ENCODE measurements at regions not wholly inside any gene's neighbourhood (a gene's known extent, or its start where the extent isn't known, plus 50 kb on each side); places are given as distances from the start of the nearest gene placed in this dataset.

- ATAC-seq: no peak
Measured at GRCh38 chr17:34733333-34733732, 154.0 kb downstream of the TMEM132E start.

GRCh38 chr17:34730816-34731215 is 151.4 kb downstream of the TMEM132E start:
- no peak for ATAC-seq

- ATAC-seq: no peak
Measured at GRCh38 chr17:34728771-34729310, 149.5 kb downstream of the TMEM132E start.

DNA sequence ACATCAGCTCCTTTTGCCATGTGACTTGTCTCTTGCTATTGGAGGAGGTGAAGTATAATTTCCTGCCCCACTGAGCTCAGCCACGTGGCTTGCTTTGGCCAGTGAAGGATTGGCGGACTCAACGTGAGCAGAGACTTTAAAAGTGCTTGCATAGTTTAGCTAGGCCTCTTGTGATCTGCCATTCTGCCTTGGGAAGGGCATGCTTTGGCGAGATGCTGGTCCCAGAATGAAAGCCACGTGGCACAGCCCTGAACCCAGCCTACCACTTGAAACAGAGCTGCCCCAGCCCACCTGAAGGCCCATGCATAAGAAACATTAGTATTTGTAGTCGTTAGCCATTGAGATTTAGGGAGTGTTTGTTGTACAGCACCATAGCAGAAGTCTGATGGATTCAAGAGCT is 148.2 kb downstream of the TMEM132E start:
- no peak for ATAC-seq

- ATAC-seq: no peak
Measured at GRCh38 chr17:34726536-34727384, 147.4 kb downstream of the TMEM132E start.

DNA sequence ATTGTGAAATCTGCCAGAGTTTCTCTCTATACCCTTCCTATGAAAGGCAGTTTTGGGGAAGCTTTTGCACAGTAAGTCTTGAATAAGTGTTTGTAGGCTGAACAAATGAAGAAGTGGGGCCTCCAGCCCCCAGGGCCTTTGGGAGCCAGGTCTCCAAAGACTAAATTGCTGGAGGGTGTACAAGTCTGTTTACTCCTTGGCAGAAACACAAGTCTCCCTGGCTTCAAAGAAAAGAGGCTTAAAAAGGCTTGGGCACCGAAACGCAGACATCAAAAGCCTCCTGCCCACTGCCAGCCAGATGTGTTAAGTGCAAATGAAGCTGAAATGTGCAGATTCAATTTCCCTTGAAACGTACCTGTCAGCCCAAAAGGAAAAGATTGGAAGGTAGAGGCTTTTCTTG is 146.3 kb downstream of the TMEM132E start:
- ATAC-seq: no peak

- no peak for ATAC-seq
Measured at GRCh38 chr17:34725008-34725407, 145.6 kb downstream of the TMEM132E start.

GRCh38 chr17:34723875-34724274 is 144.5 kb downstream of the TMEM132E start:
- no peak for ATAC-seq

DNA sequence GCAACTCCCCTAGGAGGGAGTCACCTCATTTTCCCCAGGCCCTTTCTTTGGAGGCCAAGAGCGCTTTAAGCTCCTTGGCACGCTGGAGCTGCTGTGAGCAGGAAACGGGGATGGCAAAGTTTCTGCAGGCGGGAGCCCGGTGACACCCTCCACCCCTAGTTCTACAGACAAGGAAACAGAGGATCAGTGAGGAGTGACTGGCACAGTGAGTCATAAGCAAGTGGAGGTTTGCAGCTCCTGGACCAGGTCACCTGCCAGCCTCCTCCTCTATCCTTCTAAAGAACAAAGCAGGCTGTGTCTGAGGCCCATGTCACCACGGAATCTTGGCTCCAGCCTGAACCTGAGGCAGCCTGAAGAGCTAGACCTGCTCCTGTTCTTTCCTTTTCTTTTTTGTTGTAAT is 141.9 kb downstream of the TMEM132E start:
- no peak for ATAC-seq

DNA sequence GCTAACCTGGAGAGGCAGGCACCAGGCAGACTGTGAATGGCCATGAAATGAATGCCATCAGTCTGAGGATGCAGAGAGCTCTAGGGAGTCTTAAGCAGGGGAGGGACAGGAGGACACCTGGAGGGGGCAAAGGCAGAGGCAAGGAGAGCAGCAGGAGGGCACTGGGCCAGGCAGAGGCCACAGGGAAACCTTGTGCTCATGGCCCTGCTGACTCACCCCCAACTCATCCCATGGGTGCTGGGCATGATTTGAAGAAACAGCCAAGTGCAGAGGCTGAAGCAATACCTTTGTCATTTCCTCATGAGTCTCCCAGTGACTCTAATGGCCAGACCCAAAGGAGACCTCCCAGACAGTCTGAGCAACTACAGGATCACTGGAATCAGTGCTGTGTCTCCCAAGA is 141.4 kb downstream of the TMEM132E start:
- ATAC-seq: no peak

DNA sequence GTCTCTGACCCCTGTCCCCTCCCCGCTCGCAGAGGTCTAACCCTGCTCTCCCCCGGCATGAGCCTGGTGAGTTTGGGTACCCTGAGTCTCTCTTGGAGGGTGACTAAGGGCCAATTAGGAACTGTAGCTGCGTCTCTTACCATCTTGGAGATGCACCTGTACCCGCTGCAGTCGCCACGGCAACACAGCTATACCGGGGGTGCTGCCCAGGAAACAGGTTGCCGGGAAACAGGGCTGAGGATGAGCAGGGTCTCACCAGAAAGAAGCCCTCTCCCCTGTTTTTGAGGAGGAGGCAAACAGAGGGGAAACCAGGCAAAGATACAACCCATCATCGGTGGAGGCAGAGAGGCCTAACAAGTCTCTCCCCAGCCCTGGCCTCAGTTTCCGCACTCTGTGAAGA is 140.2 kb downstream of the TMEM132E start:
- no peak for ATAC-seq

DNA sequence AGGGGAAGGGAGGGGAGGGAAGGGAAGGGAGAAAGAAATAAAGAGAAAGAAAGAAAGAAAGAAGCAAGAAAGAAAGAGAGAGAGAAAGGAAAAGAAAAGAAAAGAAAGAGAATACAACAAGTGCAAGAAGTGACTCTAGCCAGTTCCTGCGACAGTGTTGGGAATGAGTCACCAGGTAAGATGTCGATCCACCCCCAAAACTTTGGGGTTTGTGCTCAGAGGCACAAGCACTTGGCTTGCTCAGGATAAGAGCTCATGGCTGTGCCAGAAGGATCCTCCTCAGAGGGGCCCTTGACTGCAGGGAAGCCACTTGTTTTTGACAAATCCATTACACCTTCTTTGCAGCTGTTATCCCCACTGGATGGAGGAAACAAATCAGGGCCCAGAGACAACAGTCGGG is 137.7 kb downstream of the TMEM132E start:
- no peak for ATAC-seq

DNA sequence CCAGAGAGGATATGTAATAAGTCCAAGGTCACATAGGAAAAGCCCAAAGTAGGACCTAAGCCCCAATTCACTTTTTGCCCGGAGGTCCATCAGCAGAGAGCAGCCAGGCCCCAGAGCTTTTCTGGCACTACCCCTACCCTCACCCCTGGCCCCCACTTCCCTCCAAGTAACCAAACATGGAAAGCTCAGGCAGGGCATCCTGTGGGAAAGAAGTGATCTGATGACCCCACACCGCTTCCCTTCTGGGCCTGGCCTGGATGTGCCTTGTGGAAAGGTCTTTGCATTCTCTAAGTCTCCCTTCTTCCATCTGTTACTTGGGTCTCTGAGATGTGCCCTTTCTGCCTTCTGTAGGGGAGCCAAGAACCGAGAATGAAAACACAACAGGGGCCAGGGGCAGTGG is 136.9 kb downstream of the TMEM132E start:
- no peak for ATAC-seq

DNA sequence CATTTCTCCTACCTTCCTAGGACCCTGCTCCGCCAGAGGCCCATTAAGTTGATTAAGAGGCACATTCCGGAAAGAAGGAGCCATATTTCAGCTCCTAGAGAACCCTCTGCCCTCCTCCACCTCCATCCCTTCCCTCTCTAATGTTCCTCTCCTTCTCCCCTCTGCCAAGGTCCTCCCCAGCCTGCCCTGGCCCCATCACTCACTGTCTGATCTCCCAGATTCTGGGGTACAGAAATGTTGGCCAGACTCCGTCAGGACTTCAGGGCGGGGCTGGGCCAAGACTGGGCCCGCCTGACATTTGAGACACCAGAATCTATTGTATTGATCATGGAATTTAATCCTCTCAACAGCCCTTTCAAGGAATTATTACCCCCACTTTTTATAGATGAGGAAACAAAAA is 136.1 kb downstream of the TMEM132E start:
- no peak for ATAC-seq

- no peak for ATAC-seq
Measured at GRCh38 chr17:34714475-34715410, 135.4 kb downstream of the TMEM132E start.

DNA sequence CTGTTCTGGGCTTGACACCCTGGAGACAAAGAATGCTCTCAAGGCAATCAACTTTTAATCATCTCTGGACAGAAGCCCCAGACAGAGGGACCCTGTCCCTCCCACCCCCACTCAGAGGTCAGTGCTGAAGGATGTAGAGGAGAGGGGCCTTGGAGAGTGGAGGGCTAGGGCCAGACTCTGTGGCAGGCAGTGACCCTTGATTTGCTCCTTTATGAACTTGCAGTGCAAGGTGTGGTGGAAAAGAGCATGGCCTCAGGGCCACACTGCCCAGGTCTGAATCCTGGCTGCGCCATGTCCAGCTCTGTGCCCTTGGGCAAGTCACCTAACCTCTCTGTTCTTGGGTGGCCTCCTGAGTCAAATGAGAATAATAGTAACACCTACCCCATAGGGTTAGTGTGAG is 134.3 kb downstream of the TMEM132E start:
- no peak for ATAC-seq

- no peak for ATAC-seq
Measured at GRCh38 chr17:34712481-34713195, 133.3 kb downstream of the TMEM132E start.

DNA sequence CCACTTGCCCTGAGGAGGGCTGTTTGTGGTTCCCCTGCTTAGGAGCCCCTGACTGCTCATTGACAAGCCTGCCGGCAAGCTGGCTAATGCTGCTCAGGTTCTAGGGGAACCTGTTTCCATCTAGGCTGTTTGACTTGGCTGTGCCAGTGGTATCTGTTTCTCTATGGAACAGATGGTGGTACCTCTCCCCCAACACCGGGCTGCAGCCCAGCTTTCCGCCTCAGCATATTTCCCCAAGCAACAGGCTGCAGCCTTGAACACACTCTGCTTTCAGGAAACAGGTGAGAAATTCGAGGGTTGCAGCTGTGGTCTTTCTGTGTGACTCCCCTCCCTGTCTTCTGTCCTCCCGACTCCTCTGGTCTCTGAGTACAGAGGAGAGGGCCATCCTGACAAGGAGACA is 132.3 kb downstream of the TMEM132E start:
- ATAC-seq: no peak

- no peak for ATAC-seq
Measured at GRCh38 chr17:34710226-34710625, 130.8 kb downstream of the TMEM132E start.

DNA sequence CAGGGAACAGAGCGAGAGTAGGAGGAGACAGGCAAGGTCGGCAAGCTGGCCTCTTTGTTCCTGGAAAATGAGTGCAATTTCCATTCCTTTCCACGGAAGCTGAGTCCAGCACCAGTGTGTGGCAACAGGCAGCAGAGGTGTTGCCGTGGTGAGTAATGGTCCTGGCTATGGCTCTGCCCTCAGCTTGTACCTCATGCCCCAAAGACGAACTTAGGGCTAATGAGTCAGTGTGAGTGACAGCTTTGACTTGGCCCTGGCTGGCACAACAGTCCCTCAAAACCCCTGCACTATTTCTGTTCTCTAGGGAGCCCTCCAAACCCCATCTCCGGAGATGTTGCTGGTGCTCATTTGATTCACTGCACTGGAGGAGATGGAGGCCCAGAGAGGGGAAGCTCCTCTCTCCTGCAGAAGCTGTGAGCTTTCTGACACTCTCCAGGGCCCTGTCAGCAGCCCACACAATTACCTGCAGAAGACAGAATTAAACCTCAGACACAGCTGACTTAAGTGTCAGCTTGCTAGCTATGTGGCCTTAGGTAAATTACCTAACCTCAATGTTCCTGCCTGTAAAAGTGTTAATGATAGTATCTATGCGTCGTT is 129.9 kb downstream of the TMEM132E start:
- ATAC-seq: no peak

DNA sequence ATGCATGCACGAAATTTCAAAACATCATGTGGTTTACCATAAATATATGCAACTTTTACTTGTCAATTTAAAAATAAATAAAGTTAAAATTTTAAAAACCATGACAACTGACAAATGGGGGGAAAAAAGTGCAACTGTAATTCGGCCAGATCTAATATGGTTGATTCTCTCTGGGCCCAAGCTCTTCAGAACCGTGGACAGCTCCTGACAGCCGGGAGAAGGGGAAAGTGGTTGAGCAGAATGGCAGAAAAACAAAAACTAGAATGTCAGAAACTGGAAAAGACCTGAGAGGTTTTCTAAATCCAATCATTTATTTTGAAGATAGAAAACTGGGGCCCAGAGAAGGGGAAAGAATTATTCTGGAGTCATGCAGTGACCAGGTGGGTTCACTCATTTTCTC is 126.6 kb downstream of the TMEM132E start:
- ATAC-seq: no peak

GRCh38 chr17:34703533-34703932 is 124.2 kb downstream of the TMEM132E start:
- no peak for ATAC-seq
